Sigmoid colon (tissue), 4 donors: ENCODE measurements at regions not wholly inside any gene's neighbourhood (a gene's known extent, or its start where the extent isn't known, plus 50 kb on each side); places are given as distances from the start of the nearest gene placed in this dataset.
"Not testable (repeated sequence)": the region's sequence is repeated elsewhere in the genome, so short reads cannot be mapped to it uniquely, and the experiment has no call there.

Experiments used
- CTCF ChIP-seq, 4 experiments: fragments of 450-650 bp in 3 of 4; fragments of 200-600 bp in 1 of 4; IDR thresholded peaks; one replicate each; pipeline ENCODE4 v1.5.1; 2016 to 2019; ENCODE audit warnings: antibody characterized with exemption in 4 of 4, mild to moderate bottlenecking in 3 of 4, moderate library complexity in 2 of 4
- EP300 ChIP-seq, 4 donors: sonication (generic); formaldehyde crosslinking; IDR thresholded peaks; one replicate each; pipeline ENCODE4 v1.6.1; 2017; ENCODE audit warnings: antibody characterized with exemption in 4 of 4
- POLR2A ChIP-seq, 2 donors: fragments of 450-650 bp; IDR thresholded peaks; one replicate each; pipeline ENCODE4 v1.6.1; 2016; ENCODE audit warnings: antibody characterized with exemption in 2 of 2, mild to moderate bottlenecking in 2 of 2, moderate library complexity in 2 of 2
- POLR2AphosphoS5 ChIP-seq, 4 donors: sonication (generic); formaldehyde crosslinking; IDR thresholded peaks; one replicate each; pipeline ENCODE4 v1.6.1; 2017; ENCODE audit warnings: antibody characterized with exemption in 4 of 4

GRCh38 chrX:90458071-90458899 is 536.6 kb downstream of the TGIF2LX start:
- TF ChIP-seq POLR2AphosphoS5, CTCF, EP300, POLR2A (IDR thresholded peaks at IDR 0.05): not testable (repeated sequence)
